HepG2 (cell line): ENCODE measurements at regions not wholly inside any gene's neighbourhood (a gene's known extent, or its start where the extent isn't known, plus 50 kb on each side); places are given as distances from the start of the nearest gene placed in this dataset.

Experiments used
- ATAC-seq: fragments of 200-7000 bp; cut with Tn5 transposase; 3 replicates; pipeline ENCODE4 v1.9.1; 2020; ENCODE audit warnings: mild to moderate bottlenecking, moderate library complexity
- BruUV-seq: library from RNA; stranded (reverse); fragments of 400-500 nt; replicated peaks from 2 replicates; lab custom pipeline; 2021; lab: Mats Ljungman, UMichigan
- CTCF ChIA-PET: fragments of 300-600 bp; formaldehyde crosslinking; extraction: SDS; loops from one replicate; lab custom pipeline; 2021; ENCODE audit warnings: low total read pairs, inconsistent platforms, low intra/inter-chr PET ratio; lab: Yijun Ruan, JAX
- POLR2A ChIA-PET: fragments of 350-600 bp; sonication (Branson Sonifier 250); formaldehyde crosslinking; loops from one replicate; lab custom pipeline; 2020; ENCODE audit warnings: antibody characterized with exemption, inconsistent platforms; lab: Yijun Ruan, JAX
- DNase-seq: peaks from one replicate; pipeline ENCODE4 v3.0.0-alpha.2; 2015; ENCODE audit warnings: low spot score
- FAIRE-seq: peaks from 3 replicates; lab custom pipeline; 2011; peaks lifted over from hg19 to GRCh38; lab: Jason Lieb, UNC
- H2AFZ ChIP-seq: one replicate; pipeline ENCODE4 v1.6.1; 2011; ENCODE audit warnings: low read length, inconsistent platforms
- H3K27ac ChIP-seq: fragments of 300-600 bp; 3 replicates; pipeline ENCODE4 v1.8.0; 2011; ENCODE audit warnings: mixed run types, mild to moderate bottlenecking, mixed read lengths, low read length, inconsistent platforms; ENCODE audit not compliant: insufficient read depth; ENCODE audit errors: extremely low read length
- H3K27me3 ChIP-seq, 2 experiments: fragments of 200-600 bp in 1 of 2; 2 replicates in 1 of 2; 3 replicates in 1 of 2; pipeline versions ENCODE4 v1.6.0 to v1.8.0; 2011; ENCODE audit warnings: low read length in 2 of 2, mild to moderate bottlenecking in 2 of 2, moderate library complexity in 2 of 2, inconsistent platforms in 1 of 2; ENCODE audit not compliant: insufficient read depth in 2 of 2, control insufficient read depth in 1 of 2
- H3K36me3 ChIP-seq, 2 experiments: fragments of 200-600 bp in 1 of 2; replicated peaks in 1 of 2; 2 replicates in 1 of 2; 3 replicates in 1 of 2; pipeline versions ENCODE4 v1.5.1 to v1.8.0; 2011; ENCODE audit warnings: low read length in 2 of 2, inconsistent platforms in 1 of 2; ENCODE audit not compliant: insufficient read depth in 2 of 2, control insufficient read depth in 1 of 2
- H3K4me1 ChIP-seq: 2 replicates; pipeline ENCODE4 v1.5.1; 2012; ENCODE audit warnings: low read length, inconsistent platforms; ENCODE audit not compliant: insufficient read depth
- H3K4me2 ChIP-seq: 2 replicates; pipeline ENCODE4 v1.6.0; 2011; ENCODE audit warnings: low read depth, low read length, inconsistent platforms
- H3K4me3 ChIP-seq, 3 experiments: fragments of 200-600 bp in 1 of 3; sonication (generic), shearing (Covaris generic) in 1 of 3; replicated peaks in 1 of 3; 2 replicates each; pipeline ENCODE4 v1.5.1; 2011 to 2016; ENCODE audit warnings: low read length in 3 of 3, inconsistent platforms in 2 of 3, low read depth in 2 of 3, mild to moderate bottlenecking in 2 of 3, control low read depth in 1 of 3, mixed read lengths in 1 of 3; ENCODE audit not compliant: insufficient read depth in 1 of 3
- H3K79me2 ChIP-seq: one replicate; pipeline ENCODE4 v1.6.1; 2011; ENCODE audit warnings: low read length, inconsistent platforms; ENCODE audit not compliant: insufficient read depth
- H3K9ac ChIP-seq: 2 replicates; pipeline ENCODE4 v1.6.0; 2011; ENCODE audit warnings: mild to moderate bottlenecking, low read depth, low read length, inconsistent platforms; ENCODE audit not compliant: insufficient read depth
- H3K9me3 ChIP-seq: 2 replicates; pipeline ENCODE4 v1.5.1; 2012; ENCODE audit warnings: mild to moderate bottlenecking, low read length
- H4K20me1 ChIP-seq: 2 replicates; pipeline ENCODE4 v1.6.0; 2011; ENCODE audit warnings: inconsistent platforms, mild to moderate bottlenecking, low read length, moderate library complexity; ENCODE audit not compliant: insufficient read depth
- CAMTA2 ChIP-seq: sonication (generic); formaldehyde crosslinking; IDR thresholded peaks from 2 replicates; pipeline ENCODE4 v1.4.0; 2020; ENCODE audit warnings: mild to moderate bottlenecking, missing genetic modification reagents, borderline replicate concordance
- CC2D1A ChIP-seq: sonication (generic); formaldehyde crosslinking; IDR thresholded peaks from 2 replicates; pipeline ENCODE4 v1.8.1; 2023; ENCODE audit warnings: mild to moderate bottlenecking, missing genetic modification reagents
- CREB1 ChIP-seq, 2 experiments: fragments of 450-650 bp in 1 of 2; IDR thresholded peaks; 2 replicates each; pipeline ENCODE4 v1.6.1; 2016 to 2017; ENCODE audit warnings: control low read depth in 1 of 2, mild to moderate bottlenecking in 1 of 2, missing compliant biosample characterization in 1 of 2, missing genetic modification characterization in 1 of 2
- GPBP1L1 ChIP-seq: sonication (generic); formaldehyde crosslinking; IDR thresholded peaks from 2 replicates; pipeline ENCODE4 v1.5.0; 2020; ENCODE audit warnings: mild to moderate bottlenecking, missing genetic modification reagents
- IRF2 ChIP-seq: IDR thresholded peaks from 2 replicates; pipeline ENCODE4 v1.6.1; 2018; ENCODE audit warnings: missing genetic modification reagents, missing compliant biosample characterization
- KDM5A ChIP-seq: fragments of 200-600 bp; sonication (generic); IDR thresholded peaks from 2 replicates; pipeline ENCODE4 v1.7.0; 2018; ENCODE audit warnings: antibody characterized with exemption, mild to moderate bottlenecking, low read length, borderline replicate concordance
- MBD4 ChIP-seq: IDR thresholded peaks from 2 replicates; pipeline ENCODE4 v1.6.1; 2012; ENCODE audit warnings: low read length, inconsistent platforms, borderline replicate concordance
- MED1 ChIP-seq: sonication (generic); formaldehyde crosslinking; IDR thresholded peaks from 2 replicates; pipeline ENCODE4 v1.4.0; 2020; ENCODE audit warnings: missing genetic modification reagents
- PAF1 ChIP-seq: IDR thresholded peaks from 2 replicates; pipeline ENCODE4 v1.6.1; 2016; ENCODE audit warnings: missing genetic modification reagents, missing compliant biosample characterization
- POLR2AphosphoS5 ChIP-seq: IDR thresholded peaks from 2 replicates; pipeline ENCODE4 v1.6.1; 2012; ENCODE audit warnings: low read depth, low read length
- SIX4 ChIP-seq: sonication (generic); formaldehyde crosslinking; IDR thresholded peaks from 2 replicates; pipeline ENCODE4 v1.4.0; 2020; ENCODE audit warnings: missing genetic modification reagents
- TEAD3 ChIP-seq: optimal IDR thresholded peaks from 2 replicates; pipeline ENCODE3; 2016; ENCODE audit warnings: borderline replicate concordance
- TERF1 ChIP-seq: sonication (generic); formaldehyde crosslinking; IDR thresholded peaks from 2 replicates; pipeline ENCODE4 v1.8.0; 2022; ENCODE audit warnings: mild to moderate bottlenecking, missing genetic modification reagents, moderate library complexity
- TIGD3 ChIP-seq: sonication (generic); formaldehyde crosslinking; IDR thresholded peaks from 2 replicates; pipeline ENCODE4 v1.5.1; 2020; ENCODE audit warnings: mild to moderate bottlenecking, missing genetic modification reagents, borderline replicate concordance
- ZMAT5 ChIP-seq: sonication (generic); formaldehyde crosslinking; IDR thresholded peaks from 2 replicates; pipeline ENCODE4 v1.5.0; 2020; ENCODE audit warnings: mild to moderate bottlenecking, low read depth, missing genetic modification reagents, borderline replicate concordance
- ZNF235 ChIP-seq: sonication (generic); formaldehyde crosslinking; IDR thresholded peaks from 2 replicates; pipeline ENCODE4 v1.8.1; 2023; ENCODE audit warnings: mild to moderate bottlenecking, missing genetic modification reagents, borderline replicate concordance
- ZNF24 ChIP-seq: fragments of 450-650 bp; IDR thresholded peaks from 2 replicates; pipeline ENCODE4 v1.6.1; 2017; ENCODE audit warnings: antibody characterized with exemption, mild to moderate bottlenecking
- ZNF547 ChIP-seq: sonication (generic); formaldehyde crosslinking; IDR thresholded peaks from 2 replicates; pipeline ENCODE4 v1.5.1; 2020; ENCODE audit warnings: mild to moderate bottlenecking, missing genetic modification reagents
- WGBS: methylation state at CpG from one replicate; pipeline ENCODE4 v1.1.6; 2017; ENCODE audit warnings: low lambda C conversion rate; 5-methylcytosine and 5-hydroxymethylcytosine counted together
- in situ Hi-C: cut with HindIII; loops from 2 replicates; pipeline ENCODE4 v1.10.0; 2017; ENCODE audit warnings: low pct_unique_long_range_greater_than_20kb; ENCODE audit not compliant: extremely low pct_ligation_motif_present
- intact Hi-C: fragments of 100-400 bp; cut with micrococcal nuclease; formaldehyde crosslinking; loops from one replicate; pipeline ENCODE4 v1.10.0; 2022; ENCODE audit not compliant: unreplicated experiment
- TF ChIP-seq, protein P1 (sequence below): sonication (generic); formaldehyde crosslinking; IDR thresholded peaks from 2 replicates; pipeline ENCODE4 v1.4.0; 2020; ENCODE audit warnings: missing genetic modification reagents
- TF ChIP-seq, protein P2 (sequence below): IDR thresholded peaks from 2 replicates; pipeline ENCODE4 v1.6.1; 2018; ENCODE audit warnings: missing genetic modification reagents

DNA sequence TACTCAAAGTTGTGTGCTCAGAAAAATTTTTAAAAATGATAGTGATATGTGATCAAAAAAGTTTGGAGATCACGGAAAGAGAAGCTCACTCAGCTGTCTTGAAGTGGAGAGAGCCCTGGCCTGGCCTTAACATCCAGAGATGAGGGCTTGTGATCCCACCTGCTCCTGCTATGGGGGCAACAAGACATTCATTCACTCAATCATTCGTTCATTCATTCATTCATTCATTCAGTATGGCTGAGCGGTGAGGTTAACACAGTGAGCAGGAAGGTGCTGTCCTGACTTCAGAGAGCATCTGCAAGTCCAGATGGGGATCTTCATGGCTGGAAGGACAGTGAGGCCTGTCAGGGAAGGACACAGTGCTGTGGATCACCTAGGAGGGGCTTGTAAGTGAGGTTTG is 112.3 kb downstream of the SLC25A47 start:
- Histone ChIP-seq H3K79me2 (no peaks in the 10 kb centered on the region), H2AFZ (no peak overlapping the region), H3K9me3 (no peaks in the 10 kb centered on the region), H3K4me1 (peaks cover 23% of the 10 kb centered on the region), H3K4me2 (no peak overlapping the region), H3K27me3 (no peaks in the 10 kb centered on the region), H4K20me1 (no peaks in the 10 kb centered on the region), H3K9ac (no peak overlapping the region), H3K27ac (no peak overlapping the region), H3K4me3 (no peak overlapping the region), H3K36me3 (no peaks in the 10 kb centered on the region)
- intact Hi-C loops (no loop called here), in situ Hi-C loops (no loop called here)
- BruUV-seq, result no TSS peak
- FAIRE-seq (no peak), DNase-seq (no peak), ATAC-seq (no peak)
- ChIA-PET CTCF (no interaction called here), POLR2A (no interaction called here)
- 49% methylated on average over 3 of the region's 3 CpGs for WGBS
- TF ChIP-seq CAMTA2 (no peak), CC2D1A (no peak), ZNF24 (no peak), IRF2 (CRISPR knock-in tag) (no peak), GPBP1L1 (no peak), MBD4 (no peak), PAF1 (no peak), SIX4 (CRISPR knock-in tag) (no peak), TERF1 (CRISPR knock-in tag) (no peak), MED1 (no peak), ZNF235 (CRISPR knock-in tag) (no peak), ZNF547 (CRISPR knock-in tag) (no peak), ZMAT5 (no peak), TIGD3 (CRISPR knock-in tag) (no peak), KDM5A (no peak), CREB1 (IDR thresholded peaks at IDR 0.05) (no peak), CREB1 (CRISPR knock-in tag; IDR thresholded peaks at IDR 0.05) (no peak), POLR2AphosphoS5 (no peak), TEAD3 (CRISPR knock-in tag) (no peak)
- TF ChIP-seq, protein P1, sequence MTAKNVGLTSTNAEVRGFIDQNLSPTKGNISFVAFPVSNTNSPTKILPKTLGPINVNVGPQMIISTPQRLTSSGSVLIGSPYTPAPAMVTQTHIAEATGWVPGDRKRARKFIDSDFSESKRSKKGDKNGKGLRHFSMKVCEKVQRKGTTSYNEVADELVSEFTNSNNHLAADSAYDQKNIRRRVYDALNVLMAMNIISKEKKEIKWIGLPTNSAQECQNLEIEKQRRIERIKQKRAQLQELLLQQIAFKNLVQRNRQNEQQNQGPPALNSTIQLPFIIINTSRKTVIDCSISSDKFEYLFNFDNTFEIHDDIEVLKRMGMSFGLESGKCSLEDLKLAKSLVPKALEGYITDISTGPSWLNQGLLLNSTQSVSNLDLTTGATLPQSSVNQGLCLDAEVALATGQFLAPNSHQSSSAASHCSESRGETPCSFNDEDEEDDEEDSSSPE (CRISPR knock-in tag), result no peak
- TF ChIP-seq, protein P2, sequence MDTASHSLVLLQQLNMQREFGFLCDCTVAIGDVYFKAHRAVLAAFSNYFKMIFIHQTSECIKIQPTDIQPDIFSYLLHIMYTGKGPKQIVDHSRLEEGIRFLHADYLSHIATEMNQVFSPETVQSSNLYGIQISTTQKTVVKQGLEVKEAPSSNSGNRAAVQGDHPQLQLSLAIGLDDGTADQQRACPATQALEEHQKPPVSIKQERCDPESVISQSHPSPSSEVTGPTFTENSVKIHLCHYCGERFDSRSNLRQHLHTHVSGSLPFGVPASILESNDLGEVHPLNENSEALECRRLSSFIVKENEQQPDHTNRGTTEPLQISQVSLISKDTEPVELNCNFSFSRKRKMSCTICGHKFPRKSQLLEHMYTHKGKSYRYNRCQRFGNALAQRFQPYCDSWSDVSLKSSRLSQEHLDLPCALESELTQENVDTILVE (CRISPR knock-in tag), result no peak
